ENCODE measurements at regions not wholly inside any gene's neighbourhood (a gene's known extent, or its start where the extent isn't known, plus 50 kb on each side); places are given as distances from the start of the nearest gene placed in this dataset.

DNA sequence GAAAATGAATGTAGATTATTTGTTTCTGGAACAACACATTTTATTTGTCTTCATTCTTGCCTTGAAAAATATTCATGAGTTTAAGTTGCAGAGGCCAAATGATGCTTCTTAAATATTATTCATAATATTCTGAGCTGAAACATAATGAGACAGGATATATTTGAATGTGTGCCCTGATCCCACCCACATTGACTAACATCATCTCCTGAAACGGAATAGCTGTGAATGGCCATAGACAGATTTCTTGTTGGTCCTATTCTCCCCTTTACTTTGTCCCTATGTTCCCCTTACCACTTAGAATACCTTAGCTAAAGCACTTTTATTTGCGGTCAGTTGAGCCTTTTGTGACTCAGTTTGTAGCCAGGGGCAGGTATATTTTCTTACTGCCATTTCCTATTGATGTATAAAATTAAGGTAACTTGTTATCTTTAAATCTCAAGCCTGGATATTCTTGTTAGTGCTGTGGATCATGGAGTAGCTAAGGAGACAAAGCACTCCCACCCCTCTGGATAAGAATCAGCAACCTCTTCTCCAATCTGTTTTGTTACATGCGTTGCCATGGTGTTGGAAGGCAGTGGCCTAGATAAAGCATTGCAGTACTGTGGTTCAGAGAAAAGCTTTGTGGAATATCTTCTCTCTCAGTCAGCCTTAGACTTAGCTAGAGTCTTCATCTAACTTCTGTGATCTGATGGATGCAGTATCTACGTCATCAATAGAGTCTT lies 478.5 kb upstream of the DEPDC1 start:
- no peak overlapping the region for H3K27ac ChIP-seq
- no peaks in the 10 kb centered on the region for H3K9me3 ChIP-seq
- TF ChIP-seq, protein P1, sequence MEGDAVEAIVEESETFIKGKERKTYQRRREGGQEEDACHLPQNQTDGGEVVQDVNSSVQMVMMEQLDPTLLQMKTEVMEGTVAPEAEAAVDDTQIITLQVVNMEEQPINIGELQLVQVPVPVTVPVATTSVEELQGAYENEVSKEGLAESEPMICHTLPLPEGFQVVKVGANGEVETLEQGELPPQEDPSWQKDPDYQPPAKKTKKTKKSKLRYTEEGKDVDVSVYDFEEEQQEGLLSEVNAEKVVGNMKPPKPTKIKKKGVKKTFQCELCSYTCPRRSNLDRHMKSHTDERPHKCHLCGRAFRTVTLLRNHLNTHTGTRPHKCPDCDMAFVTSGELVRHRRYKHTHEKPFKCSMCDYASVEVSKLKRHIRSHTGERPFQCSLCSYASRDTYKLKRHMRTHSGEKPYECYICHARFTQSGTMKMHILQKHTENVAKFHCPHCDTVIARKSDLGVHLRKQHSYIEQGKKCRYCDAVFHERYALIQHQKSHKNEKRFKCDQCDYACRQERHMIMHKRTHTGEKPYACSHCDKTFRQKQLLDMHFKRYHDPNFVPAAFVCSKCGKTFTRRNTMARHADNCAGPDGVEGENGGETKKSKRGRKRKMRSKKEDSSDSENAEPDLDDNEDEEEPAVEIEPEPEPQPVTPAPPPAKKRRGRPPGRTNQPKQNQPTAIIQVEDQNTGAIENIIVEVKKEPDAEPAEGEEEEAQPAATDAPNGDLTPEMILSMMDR (IDR thresholded peaks at IDR 0.05), result no peak
- WGBS, 2 donors, result 57 to 61% methylated on average over 4 of the region's 4 CpGs
- intact Hi-C loops (cut with DNase I), result no loop called here
- H3K36me3 ChIP-seq, result no peaks in the 10 kb centered on the region
- H3K4me3 ChIP-seq, result no peak overlapping the region
- no peak for DNase-seq
- peak in 1 of 8 donors; percentile 63 for ATAC-seq
- H3K27me3 ChIP-seq, result no peaks in the 10 kb centered on the region
- H3K4me1 ChIP-seq, result no peaks in the 10 kb centered on the region

DNA sequence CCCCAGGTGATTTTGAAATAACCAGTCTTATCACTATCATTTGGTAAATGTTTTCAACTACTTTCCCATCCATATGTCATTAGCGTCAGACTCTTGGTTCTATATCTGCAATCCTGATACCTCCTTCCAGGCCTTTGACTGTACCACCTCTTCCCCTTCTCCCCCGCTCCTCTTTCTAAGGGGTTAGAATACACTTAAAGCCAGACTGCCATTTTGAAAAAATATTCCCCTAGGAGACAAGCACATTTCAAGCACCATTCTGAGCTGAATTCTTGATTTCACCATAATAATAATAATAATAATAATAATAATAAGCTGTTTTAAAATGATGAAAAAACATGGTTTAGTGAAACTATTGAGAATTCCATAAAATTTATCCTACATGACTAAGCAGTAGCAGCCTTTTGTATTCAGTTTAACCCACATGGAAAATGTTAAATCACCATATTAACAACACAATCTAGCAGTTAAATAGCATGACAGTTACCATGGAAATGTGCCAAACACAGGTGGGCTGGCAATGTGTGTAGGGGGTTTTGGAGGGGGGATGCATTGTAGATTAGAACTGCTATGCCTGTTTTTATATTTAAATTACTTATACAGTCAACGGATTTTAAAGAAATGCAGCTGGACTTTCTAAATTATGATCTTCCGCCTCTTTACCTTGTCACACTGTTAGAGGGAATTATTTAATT lies 480.2 kb upstream of the DEPDC1 start:
- H3K9me3 ChIP-seq, result no peaks in the 10 kb centered on the region
- no peaks in the 10 kb centered on the region for H3K36me3 ChIP-seq
- DNase-seq (no peak), ATAC-seq (no peak)
- H3K27ac ChIP-seq, result no peak overlapping the region
- H3K4me1 ChIP-seq, result no peaks in the 10 kb centered on the region
- TF ChIP-seq, protein P1 (IDR thresholded peaks at IDR 0.05), result no peak
- WGBS, 2 donors, result 83 to 86% methylated on average over 4 of the region's 4 CpGs
- intact Hi-C loops (cut with DNase I), result no loop called here
- no peak overlapping the region for H3K4me3 ChIP-seq
- H3K27me3 ChIP-seq, result no peaks in the 10 kb centered on the region

DNA sequence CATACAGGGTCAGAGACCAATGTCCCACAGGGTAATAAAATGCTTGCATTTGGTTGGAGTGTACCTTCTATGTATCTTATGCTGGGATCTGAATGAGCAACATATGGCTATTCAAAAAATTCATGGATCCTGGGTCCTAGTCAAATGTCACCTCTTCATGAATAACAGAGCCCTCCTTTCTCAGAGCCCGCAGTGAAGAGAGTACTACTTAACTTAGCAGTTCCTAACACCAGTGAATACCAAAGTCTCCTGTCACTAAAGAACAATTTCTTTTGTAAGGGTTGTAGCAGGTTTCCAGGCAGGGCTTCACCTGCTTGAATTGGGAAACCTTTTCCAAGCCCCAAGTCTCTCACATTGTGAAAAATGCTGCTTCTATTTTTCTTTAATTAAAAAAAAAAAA lies 483.0 kb upstream of the DEPDC1 start:
- intact Hi-C loops (cut with DNase I), result no loop called here
- no peaks in the 10 kb centered on the region for H3K27me3 ChIP-seq
- TF ChIP-seq, protein P1 (IDR thresholded peaks at IDR 0.05), result no peak

GRCh38 chr1:68984289-68984688 lies 487.4 kb upstream of the DEPDC1 start:
- ATAC-seq, result no peak
- TF ChIP-seq, protein P1 (IDR thresholded peaks at IDR 0.05), result no peak
- 86 to 94% methylated on average over 2 of the region's 2 CpGs for WGBS, 2 donors
- no peak for DNase-seq
- Histone ChIP-seq H3K27ac (no peak overlapping the region), H3K9me3 (peaks cover 0 to 17% (median 0%) of the 10 kb centered on the region in 11 donors), H3K27me3 (no peaks in the 10 kb centered on the region), H3K4me3 (no peak overlapping the region), H3K4me1 (no peaks in the 10 kb centered on the region), H3K36me3 (no peaks in the 10 kb centered on the region)
- intact Hi-C loops (cut with DNase I), result no loop called here

More for the DNA sequence above, 483.0 kb upstream of the DEPDC1 start:
- no peaks in the 10 kb centered on the region for H3K36me3 ChIP-seq
- ATAC-seq (no peak), DNase-seq (no peak)
- H3K27ac ChIP-seq, result no peak overlapping the region
- no peaks in the 10 kb centered on the region for H3K9me3 ChIP-seq
- no peaks in the 10 kb centered on the region for H3K4me1 ChIP-seq
- H3K4me3 ChIP-seq, result no peak overlapping the region
- WGBS, 2 donors, result 90 to 91% methylated on average over 1 of the region's 1 CpG

Measured in heart right ventricle (tissue), 16 donors.